ENCODE measurements at regions not wholly inside any gene's neighbourhood (a gene's known extent, or its start where the extent isn't known, plus 50 kb on each side); places are given as distances from the start of the nearest gene placed in this dataset.
"Not testable (repeated sequence)": the region's sequence is repeated elsewhere in the genome, so short reads cannot be mapped to it uniquely, and the experiment has no call there.

DNA sequence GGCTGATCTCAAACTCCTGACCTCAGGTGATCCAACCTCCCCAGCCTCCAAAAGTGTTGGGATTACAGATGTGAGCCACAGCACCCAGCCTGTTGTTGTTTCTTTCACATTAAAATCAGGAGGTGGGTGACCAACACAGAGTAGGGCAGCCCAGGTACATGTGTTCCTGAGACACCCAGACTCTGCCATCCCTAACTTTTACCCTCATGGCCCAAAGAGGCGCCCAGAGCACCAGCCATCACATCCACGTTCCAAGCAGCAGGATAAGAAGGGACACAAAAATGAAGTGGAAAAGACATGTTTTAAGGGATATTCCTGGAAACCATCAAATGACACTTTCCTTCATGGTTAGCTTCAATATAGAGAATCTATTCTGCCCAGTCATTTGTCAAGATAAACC is 159.6 kb upstream of the KLF6 start:
- DNase-seq: no peak

- no peak for DNase-seq
These were observed 158.8 kb upstream of the KLF6 start for GRCh38 chr10:3943695-3944257.

GRCh38 chr10:3942937-3943489 is 158.0 kb upstream of the KLF6 start:
- DNase-seq: peak; percentile 28

- no peak for DNase-seq
These were observed 156.7 kb upstream of the KLF6 start for GRCh38 chr10:3941676-3942075.

DNA sequence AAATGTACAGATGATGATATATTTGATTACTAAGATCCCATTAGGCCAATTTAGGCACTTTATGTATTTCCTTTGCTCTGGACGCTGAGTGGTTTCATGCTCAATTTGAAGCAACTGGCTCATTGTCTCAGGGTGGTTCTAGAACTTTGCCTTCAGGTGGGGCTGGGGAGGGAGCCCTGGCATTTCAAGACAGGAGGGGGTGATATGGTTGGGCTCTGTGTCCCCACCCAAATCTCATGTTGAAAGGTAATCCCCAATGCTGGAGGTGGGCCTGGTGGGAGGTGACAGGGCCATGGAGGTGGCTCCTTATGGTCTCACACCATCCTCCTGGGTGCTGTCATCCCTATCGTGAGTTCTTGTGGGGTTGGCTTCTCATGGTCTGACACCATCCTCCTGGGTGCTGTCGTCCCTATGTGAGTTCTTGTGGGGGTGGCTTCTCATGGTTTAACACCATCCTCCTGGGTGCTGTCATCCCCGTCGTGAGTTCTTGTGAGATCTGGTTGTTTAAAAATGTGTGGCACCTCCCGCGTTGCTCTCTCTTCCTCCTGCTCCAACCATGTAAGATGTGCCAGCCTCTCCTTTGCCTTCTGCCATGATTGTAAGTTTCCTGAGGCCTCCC is 151.5 kb upstream of the KLF6 start:
- no peak for DNase-seq

- peak; percentile 93 for DNase-seq
These were observed 150.9 kb upstream of the KLF6 start for GRCh38 chr10:3935933-3936359.

- peak; percentile 57 for DNase-seq
These were observed 150.1 kb upstream of the KLF6 start for GRCh38 chr10:3935141-3935540.

GRCh38 chr10:3933733-3934132 is 148.7 kb upstream of the KLF6 start:
- DNase-seq: no peak

DNA sequence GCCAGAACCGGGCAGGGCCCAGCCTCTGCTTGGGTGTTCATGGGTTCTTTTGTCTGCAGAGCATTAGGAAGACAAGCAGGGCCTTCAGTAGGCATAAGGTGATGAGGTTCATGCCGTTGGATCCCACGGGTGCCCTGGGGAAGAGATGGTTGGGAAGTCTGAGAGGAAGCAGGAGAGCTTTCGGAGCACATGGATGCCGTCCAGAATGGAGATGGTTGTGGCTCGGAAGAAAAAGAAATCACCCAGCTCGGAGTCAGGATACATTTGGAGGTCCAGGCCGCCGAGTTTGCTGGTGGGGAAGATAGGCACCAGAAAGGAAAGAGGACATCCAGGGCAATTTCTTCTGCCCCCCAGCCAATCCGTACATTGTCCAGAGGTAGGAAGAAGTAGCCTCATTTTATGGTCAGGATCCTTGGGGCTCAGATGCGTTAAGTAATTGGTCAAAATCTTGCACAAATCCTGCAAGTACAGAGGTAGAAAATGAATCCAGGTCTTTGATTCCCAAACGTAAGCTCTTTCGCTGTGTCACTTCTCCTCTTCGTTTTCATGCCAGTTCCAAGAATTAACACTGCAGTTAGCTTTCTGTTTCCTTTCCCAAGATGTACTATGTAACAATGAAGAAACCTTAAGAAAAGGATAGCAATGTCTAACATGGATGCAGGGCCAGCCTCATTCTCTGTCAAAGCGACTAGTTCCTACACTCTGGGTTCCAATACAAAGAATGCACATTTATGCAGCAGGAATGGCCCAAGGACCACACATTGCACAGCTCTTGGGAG is 147.8 kb upstream of the KLF6 start:
- no peak for DNase-seq

DNA sequence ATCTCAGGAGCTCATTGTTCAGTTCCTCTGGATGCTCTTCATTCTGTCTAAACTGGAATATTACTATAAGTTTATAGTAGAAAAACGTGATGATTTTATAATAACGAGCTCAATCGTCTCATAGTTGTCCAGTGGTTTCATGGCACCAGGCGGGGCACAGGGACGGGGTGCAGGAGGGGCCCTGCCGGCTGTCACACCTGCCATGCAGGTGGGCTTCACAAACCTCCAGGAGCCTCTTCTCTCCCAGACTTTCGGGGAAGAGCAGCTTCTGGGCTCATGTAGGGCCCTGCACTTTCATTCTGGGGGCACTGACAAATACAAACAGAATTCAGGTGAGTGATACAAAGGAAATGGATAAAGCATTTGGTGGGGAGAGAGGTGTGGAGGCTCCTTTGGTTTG is 146.9 kb upstream of the KLF6 start:
- no peak for DNase-seq

DNA sequence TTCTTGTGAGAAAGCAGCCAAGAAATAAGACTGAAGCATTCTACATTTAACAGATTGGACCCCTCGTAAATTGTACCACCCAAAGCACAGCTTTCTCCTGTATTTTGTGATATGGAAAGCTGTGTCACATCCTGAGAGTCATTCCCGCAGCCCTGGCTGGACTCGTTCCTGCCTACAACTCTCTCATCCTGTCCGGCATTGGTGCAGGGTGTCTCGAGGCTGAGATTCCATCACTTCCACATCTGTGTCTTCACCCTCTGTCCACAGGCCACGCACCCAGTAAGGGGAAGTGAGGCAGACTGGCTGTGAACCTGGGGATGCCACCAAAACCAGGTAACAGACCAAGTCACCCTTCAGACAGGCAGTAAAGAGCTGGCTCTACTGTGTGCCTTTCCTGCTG is 146.2 kb upstream of the KLF6 start:
- DNase-seq: peak; percentile 60

DNA sequence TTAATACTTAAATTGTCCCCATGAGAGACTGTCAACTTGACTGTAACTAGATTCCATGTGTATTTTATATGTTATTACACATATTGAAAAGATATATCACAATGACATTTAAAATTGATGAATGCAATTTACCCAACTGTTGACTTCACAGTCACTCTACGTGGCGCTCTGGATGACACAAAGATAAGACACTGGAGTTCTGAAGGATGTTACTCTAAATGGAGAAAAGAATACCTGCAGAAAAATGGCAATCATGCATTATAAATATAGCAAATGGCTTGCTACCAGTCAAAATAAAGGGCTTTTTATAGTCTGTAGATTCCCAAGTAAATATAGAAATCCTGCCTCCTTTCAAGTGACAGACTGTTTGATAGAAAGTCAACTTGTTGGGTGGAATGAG is 143.6 kb upstream of the KLF6 start:
- no peak for DNase-seq

DNA sequence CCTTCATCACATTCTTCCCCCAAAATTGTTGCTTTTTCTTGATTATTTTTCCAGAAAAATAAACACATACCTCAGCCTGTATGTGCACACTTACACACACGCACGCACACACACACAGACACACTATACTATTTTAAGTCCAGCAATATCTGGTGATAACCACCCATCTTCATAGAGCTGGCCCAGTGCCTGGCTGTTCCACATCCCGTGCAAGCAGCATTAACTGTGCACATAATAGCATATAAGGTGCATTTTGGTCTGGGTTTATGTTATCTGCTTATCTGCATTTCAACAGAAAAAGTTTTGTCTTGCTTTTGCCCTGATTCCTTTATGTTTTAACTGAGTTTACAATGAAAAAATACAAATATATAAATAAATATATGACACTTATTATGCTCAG is 143.1 kb upstream of the KLF6 start:
- DNase-seq: no peak

- no peak for DNase-seq
These were observed 141.9 kb upstream of the KLF6 start for GRCh38 chr10:3926675-3927525.

DNA sequence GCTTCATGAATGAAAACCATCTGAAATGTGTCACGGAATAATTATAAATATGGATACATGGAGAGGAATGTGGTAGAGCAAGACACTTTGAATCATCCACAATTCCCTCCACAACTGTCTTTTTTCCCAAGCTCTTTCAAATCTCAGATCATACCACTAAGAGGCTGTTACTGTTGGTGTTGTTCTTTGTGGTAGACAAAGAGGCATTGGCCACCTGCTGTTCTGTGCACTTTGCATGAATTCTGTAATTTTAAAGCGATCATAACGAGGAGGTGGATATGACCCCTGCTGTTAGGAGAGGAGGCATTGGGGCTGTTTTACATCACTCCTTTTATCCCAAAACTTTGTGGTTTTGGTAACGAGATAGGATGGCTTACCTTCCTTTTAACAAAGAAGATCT is 141.2 kb upstream of the KLF6 start:
- DNase-seq: no peak

DNA sequence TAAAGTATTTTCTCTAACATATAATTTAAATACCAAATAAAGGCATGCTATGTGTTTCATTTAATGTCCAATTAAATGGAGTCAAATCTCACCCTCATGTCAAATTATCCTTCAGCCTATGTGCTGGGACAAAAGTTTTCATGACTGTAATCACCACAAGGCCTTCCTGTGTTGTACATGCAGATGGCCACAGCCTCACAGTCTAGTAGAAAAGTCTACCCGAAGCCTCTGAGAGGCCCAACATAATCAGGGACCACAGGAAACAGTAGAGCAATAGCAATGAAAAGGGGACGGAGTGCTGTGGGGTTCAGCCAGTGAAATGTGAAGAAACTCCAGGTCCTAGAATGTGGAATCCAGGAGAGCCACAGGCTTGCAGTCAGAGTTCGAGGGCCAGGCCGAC is 140.2 kb upstream of the KLF6 start:
- peak; percentile 24 for DNase-seq

- DNase-seq: peak; percentile 99
These were observed 139.3 kb upstream of the KLF6 start for GRCh38 chr10:3924344-3924743.

- no peak for DNase-seq
These were observed 138.0 kb upstream of the KLF6 start for GRCh38 chr10:3923033-3923432.

DNA sequence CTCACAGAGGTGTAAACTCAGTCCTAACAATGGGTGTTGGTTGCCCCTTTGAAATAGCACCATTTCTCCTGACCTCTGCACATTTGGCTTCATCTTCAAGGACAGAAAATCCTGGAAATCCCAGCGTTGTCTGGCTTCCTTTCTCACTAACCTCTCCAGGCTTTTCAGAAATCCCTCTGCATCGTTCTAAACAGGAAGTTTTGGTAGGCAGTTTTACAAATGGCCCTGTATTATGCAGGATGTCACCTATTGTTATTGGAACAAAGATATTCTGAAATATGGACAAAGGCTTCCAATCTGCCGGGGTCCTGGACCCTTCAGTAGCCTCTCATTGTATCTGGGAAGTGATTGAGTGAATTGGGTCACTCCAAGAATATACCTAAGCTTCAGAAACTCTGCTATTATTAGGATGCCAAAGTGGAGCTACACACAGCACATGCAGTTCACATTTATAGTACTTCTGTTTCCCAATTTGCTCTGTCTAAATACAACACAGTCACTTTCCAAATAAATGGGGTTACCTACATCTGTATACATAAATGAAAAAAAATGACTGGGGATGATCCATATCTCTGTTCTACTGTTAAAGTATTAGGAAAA is 134.8 kb upstream of the KLF6 start:
- peak; percentile 59 for DNase-seq

DNA sequence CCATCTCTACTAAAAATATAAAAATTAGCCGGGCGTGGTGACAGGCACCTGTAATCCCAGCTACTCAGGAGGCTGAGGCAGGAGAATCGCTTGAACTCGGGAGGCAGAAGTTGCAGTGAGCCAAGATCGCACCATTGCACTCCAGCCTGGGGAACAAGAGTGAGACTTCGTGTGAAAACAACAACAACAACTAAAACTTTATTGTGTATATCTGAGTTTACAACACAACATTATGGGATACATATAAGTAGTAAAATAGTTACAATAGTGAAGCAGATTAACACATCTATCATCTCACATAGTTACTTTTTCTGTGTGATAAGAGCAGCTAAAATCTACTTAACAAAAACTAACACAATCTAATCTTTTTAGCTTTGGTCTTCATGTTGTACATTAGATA is 132.4 kb upstream of the KLF6 start:
- DNase-seq: not testable (repeated sequence)

DNA sequence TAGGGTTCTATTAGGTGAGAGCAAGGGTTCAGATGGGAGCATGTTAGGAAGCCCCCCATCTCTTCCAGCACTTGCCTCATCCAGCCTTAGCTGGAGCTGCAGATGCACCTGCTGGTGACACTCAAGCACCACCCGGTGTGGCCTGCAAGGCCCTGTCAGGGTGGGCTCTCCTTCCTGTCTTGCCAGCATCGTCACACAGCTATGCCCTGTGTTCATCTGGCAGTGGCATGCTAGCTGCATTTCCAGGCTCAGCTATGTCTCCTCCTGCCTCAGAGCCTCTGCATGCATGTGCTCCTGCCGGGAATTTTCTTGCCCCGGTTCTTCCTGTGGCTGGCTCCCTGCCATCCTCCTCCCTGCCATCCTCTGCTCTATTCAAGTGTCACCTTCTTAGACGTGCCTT is 129.7 kb upstream of the KLF6 start:
- no peak for DNase-seq

DNA sequence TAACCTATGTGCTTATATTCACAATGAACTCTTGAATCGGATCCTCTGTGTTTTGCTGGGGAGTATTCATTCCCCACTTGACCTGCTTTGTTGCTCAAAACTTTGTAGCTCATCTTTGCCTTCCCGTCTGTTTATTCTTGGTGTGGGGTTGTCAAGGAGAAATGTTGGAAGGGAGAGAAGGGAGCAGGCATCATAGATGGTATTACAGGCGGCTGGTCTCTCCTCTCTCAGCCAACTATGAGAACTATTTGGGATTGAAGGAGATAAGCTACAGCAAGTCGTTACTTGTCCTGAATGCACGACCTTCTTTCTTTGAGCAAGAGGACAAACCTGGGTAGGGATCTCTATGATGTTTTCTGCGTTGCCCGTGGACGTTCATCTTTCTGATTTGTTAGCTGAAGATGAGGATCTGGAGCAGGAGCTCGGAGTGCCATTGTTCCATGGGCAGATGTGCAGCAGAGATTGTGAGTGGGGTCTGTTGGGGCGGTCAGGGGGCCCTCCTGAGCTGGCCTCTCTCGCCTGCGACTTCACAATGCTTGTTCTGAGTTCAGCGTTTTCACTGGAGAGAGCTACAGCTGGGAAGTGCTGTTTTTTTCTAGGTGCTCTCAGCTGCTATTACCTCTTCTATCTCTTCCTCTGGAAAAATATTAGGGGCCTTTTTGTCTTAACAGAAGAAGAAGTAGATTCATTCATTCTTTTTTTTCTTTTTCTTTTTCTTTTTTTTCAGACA is 126.9 kb upstream of the KLF6 start:
- no peak for DNase-seq
